ENCODE measurements at regions not wholly inside any gene's neighbourhood (a gene's known extent, or its start where the extent isn't known, plus 50 kb on each side); places are given as distances from the start of the nearest gene placed in this dataset.

- CTCF ChIA-PET = no interaction called here
- POLR2A ChIA-PET = no interaction called here
Observed at GRCh38 chr2:106624787-106625380, 137.7 kb downstream of the CD8B2 start.

GRCh38 chr2:106628377-106628776 lies 141.2 kb downstream of the CD8B2 start:
- CTCF ChIA-PET = no interaction called here
- POLR2A ChIA-PET = no interaction called here

GRCh38 chr2:106629981-106630380 lies 142.8 kb downstream of the CD8B2 start:
- ChIA-PET POLR2A (no interaction called here), CTCF (no interaction called here)

GRCh38 chr2:106631281-106631680 lies 144.1 kb downstream of the CD8B2 start:
- CTCF ChIA-PET = no interaction called here
- POLR2A ChIA-PET = no interaction called here

GRCh38 chr2:106638043-106638442 lies 150.9 kb downstream of the CD8B2 start:
- CTCF ChIA-PET = no interaction called here

GRCh38 chr2:106638580-106638979 lies 151.4 kb downstream of the CD8B2 start:
- ChIA-PET POLR2A (no interaction called here), CTCF (no interaction called here)

More at GRCh38 chr2:106638043-106638442, 150.9 kb downstream of the CD8B2 start:
- POLR2A ChIA-PET = no interaction called here

- POLR2A ChIA-PET = no interaction called here
- CTCF ChIA-PET = no interaction called here
Observed at GRCh38 chr2:106642679-106643078, 155.5 kb downstream of the CD8B2 start.

GRCh38 chr2:106644623-106645022 lies 157.5 kb downstream of the CD8B2 start:
- ChIA-PET POLR2A (no interaction called here), CTCF (no interaction called here)

- POLR2A ChIA-PET = no interaction called here
- CTCF ChIA-PET = no interaction called here
Observed at GRCh38 chr2:106646605-106647004, 159.4 kb downstream of the CD8B2 start.

- ChIA-PET POLR2A (no interaction called here), CTCF (no interaction called here)
Observed at GRCh38 chr2:106649306-106649705, 162.1 kb downstream of the CD8B2 start.

GRCh38 chr2:106653465-106653864 lies 166.3 kb downstream of the CD8B2 start:
- ChIA-PET POLR2A (no interaction called here), CTCF (no interaction called here)

GRCh38 chr2:106658616-106659015 lies 171.5 kb downstream of the CD8B2 start:
- POLR2A ChIA-PET = no interaction called here
- CTCF ChIA-PET = no interaction called here

- ChIA-PET CTCF (no interaction called here), POLR2A (no interaction called here)
Observed at GRCh38 chr2:106664669-106665068, 177.5 kb downstream of the CD8B2 start.

GRCh38 chr2:106667478-106668070 lies 180.4 kb downstream of the CD8B2 start:
- ChIA-PET POLR2A (no interaction called here), CTCF (no interaction called here)

- POLR2A ChIA-PET = no interaction called here
Observed at GRCh38 chr2:106685180-106685897, 198.2 kb downstream of the CD8B2 start.

GRCh38 chr2:106686814-106687213 lies 199.2 kb downstream of the ST6GAL2 start:
- ChIA-PET POLR2A (no interaction called here), CTCF (no interaction called here)

More at GRCh38 chr2:106685180-106685897, 198.2 kb downstream of the CD8B2 start:
- CTCF ChIA-PET = no interaction called here

GRCh38 chr2:106694964-106695470 lies 190.9 kb downstream of the ST6GAL2 start:
- POLR2A ChIA-PET = no interaction called here
- CTCF ChIA-PET = no interaction called here

- ChIA-PET CTCF (no interaction called here), POLR2A (no interaction called here)
Observed at GRCh38 chr2:106695919-106696318, 190.0 kb downstream of the ST6GAL2 start.

- ChIA-PET CTCF (no interaction called here), POLR2A (no interaction called here)
Observed at GRCh38 chr2:106700616-106701015, 185.4 kb downstream of the ST6GAL2 start.

- ChIA-PET POLR2A (no interaction called here), CTCF (no interaction called here)
Observed at GRCh38 chr2:106701203-106702022, 184.6 kb downstream of the ST6GAL2 start.

GRCh38 chr2:106703161-106703560 lies 182.8 kb downstream of the ST6GAL2 start:
- CTCF ChIA-PET = no interaction called here
- POLR2A ChIA-PET = no interaction called here

Measured in activated CD8-positive, alpha-beta memory T cell treated with anti-CD3 and anti-CD28 coated beads for 36 hours (primary cell).